Activated CD4-positive, alpha-beta T cell treated with anti-CD3 and anti-CD28 coated beads, Interleukin-10, Interleukin-2, amounts not matched to agents 100 ng/mL and 50 ng/mL, durations not matched to agents 16 hours and 8 hours (primary cell): ENCODE measurements at regions not wholly inside any gene's neighbourhood (a gene's known extent, or its start where the extent isn't known, plus 50 kb on each side); places are given as distances from the start of the nearest gene placed in this dataset.
"Not testable (repeated sequence)": the region's sequence is repeated elsewhere in the genome, so short reads cannot be mapped to it uniquely, and the experiment has no call there.

Source experiments
- DNase-seq: peaks from one replicate; pipeline ENCODE4 v3.0.0-alpha.2; 2020

- DNase-seq = no peak
Measured at GRCh38 chr5:158471535-158471924, 612.6 kb upstream of the CLINT1 start.

- DNase-seq = no peak
Measured at GRCh38 chr5:158470764-158471534, 612.0 kb upstream of the CLINT1 start.

GRCh38 chr5:158468444-158468843 lies 609.5 kb upstream of the CLINT1 start:
- no peak for DNase-seq

- DNase-seq = no peak
Measured at GRCh38 chr5:158466191-158466590, 607.2 kb upstream of the CLINT1 start.

GRCh38 chr5:158465086-158465972 lies 606.4 kb upstream of the CLINT1 start:
- DNase-seq = no peak

- DNase-seq = no peak
Measured at GRCh38 chr5:158464383-158464782, 605.4 kb upstream of the CLINT1 start.

GRCh38 chr5:158463938-158464337 lies 605.0 kb upstream of the CLINT1 start:
- DNase-seq = no peak

GRCh38 chr5:158463188-158463587 lies 604.2 kb upstream of the CLINT1 start:
- DNase-seq = no peak

- DNase-seq = no peak
Measured at GRCh38 chr5:158462349-158463114, 603.6 kb upstream of the CLINT1 start.

GRCh38 chr5:158461240-158461854 lies 602.4 kb upstream of the CLINT1 start:
- DNase-seq = no peak

- no peak for DNase-seq
Measured at GRCh38 chr5:158458086-158458485, 599.1 kb upstream of the CLINT1 start.

- DNase-seq = peak; percentile 2
Measured at GRCh38 chr5:158456756-158457155, 597.8 kb upstream of the CLINT1 start.

GRCh38 chr5:158456241-158456640 lies 597.3 kb upstream of the CLINT1 start:
- no peak for DNase-seq

- DNase-seq = no peak
Measured at GRCh38 chr5:158451993-158452672, 593.2 kb upstream of the CLINT1 start.

GRCh38 chr5:158451203-158451992 lies 592.5 kb upstream of the CLINT1 start:
- no peak for DNase-seq

- no peak for DNase-seq
Measured at GRCh38 chr5:158450751-158451171, 591.8 kb upstream of the CLINT1 start.

GRCh38 chr5:158446761-158447160 lies 587.8 kb upstream of the CLINT1 start:
- DNase-seq = not testable (repeated sequence)

- not testable (repeated sequence) for DNase-seq
Measured at GRCh38 chr5:158439204-158439603, 580.3 kb upstream of the CLINT1 start.

GRCh38 chr5:158436271-158437065 lies 577.5 kb upstream of the CLINT1 start:
- no peak for DNase-seq

GRCh38 chr5:158435161-158435616 lies 576.2 kb upstream of the CLINT1 start:
- peak; percentile 57 for DNase-seq
